ENCODE measurements at regions not wholly inside any gene's neighbourhood (a gene's known extent, or its start where the extent isn't known, plus 50 kb on each side); places are given as distances from the start of the nearest gene placed in this dataset.
"Not testable (repeated sequence)": the region's sequence is repeated elsewhere in the genome, so short reads cannot be mapped to it uniquely, and the experiment has no call there.

- intact Hi-C loops (cut with DNase I), result no loop called here
- ATAC-seq (ENCODE audit: poor library complexity) (no peak), DNase-seq (no peak)
Measured at GRCh38 chr16:26721290-26721689, 345.4 kb upstream of the C16orf82 start.

GRCh38 chr16:26721957-26722356, 344.8 kb upstream of the C16orf82 start:
- intact Hi-C loops (cut with DNase I); ATAC-seq (ENCODE audit: poor library complexity); DNase-seq: not testable (repeated sequence)

GRCh38 chr16:26724189-26724588, 342.5 kb upstream of the C16orf82 start:
- no peak for ATAC-seq (ENCODE audit: poor library complexity)
- no peak for DNase-seq
- intact Hi-C loops (cut with DNase I), result no loop called here

GRCh38 chr16:26727848-26728247, 338.9 kb upstream of the C16orf82 start:
- ATAC-seq (ENCODE audit: poor library complexity), result no peak
- no peak for DNase-seq

GRCh38 chr16:26729951-26730541, 336.7 kb upstream of the C16orf82 start:
- no peak for ATAC-seq (ENCODE audit: poor library complexity)
- no peak for DNase-seq
- intact Hi-C loops (cut with DNase I), result no loop called here

More at GRCh38 chr16:26727848-26728247, 338.9 kb upstream of the C16orf82 start:
- intact Hi-C loops (cut with DNase I), result no loop called here

- DNase-seq (no peak), ATAC-seq (ENCODE audit: poor library complexity) (no peak)
- intact Hi-C loops (cut with DNase I), result no loop called here
Measured at GRCh38 chr16:26731729-26732128, 335.0 kb upstream of the C16orf82 start.

- intact Hi-C loops (cut with DNase I), result no loop called here
- no peak for ATAC-seq (ENCODE audit: poor library complexity)
- no peak for DNase-seq
Measured at GRCh38 chr16:26733710-26734109, 333.0 kb upstream of the C16orf82 start.

- DNase-seq, result no peak
- intact Hi-C loops (cut with DNase I), result no loop called here
- ATAC-seq (ENCODE audit: poor library complexity), result no peak
Measured at GRCh38 chr16:26735521-26735920, 331.2 kb upstream of the C16orf82 start.

- DNase-seq (no peak), ATAC-seq (ENCODE audit: poor library complexity) (no peak)
- intact Hi-C loops (cut with DNase I), result no loop called here
Measured at GRCh38 chr16:26736084-26736483, 330.6 kb upstream of the C16orf82 start.

- ATAC-seq (ENCODE audit: poor library complexity), result no peak
- intact Hi-C loops (cut with DNase I), result no loop called here
- no peak for DNase-seq
Measured at GRCh38 chr16:26740771-26741170, 326.0 kb upstream of the C16orf82 start.

GRCh38 chr16:26742040-26742439, 324.7 kb upstream of the C16orf82 start:
- intact Hi-C loops (cut with DNase I), result no loop called here
- ATAC-seq (ENCODE audit: poor library complexity), result no peak
- DNase-seq, result no peak

GRCh38 chr16:26744430-26744829, 322.3 kb upstream of the C16orf82 start:
- intact Hi-C loops (cut with DNase I), result no loop called here
- DNase-seq (no peak), ATAC-seq (ENCODE audit: poor library complexity) (no peak)

- intact Hi-C loops (cut with DNase I), result no loop called here
- no peak for DNase-seq
- ATAC-seq (ENCODE audit: poor library complexity), result no peak
Measured at GRCh38 chr16:26747760-26748159, 319.0 kb upstream of the C16orf82 start.

GRCh38 chr16:26749072-26749471, 317.7 kb upstream of the C16orf82 start:
- ATAC-seq (ENCODE audit: poor library complexity) (no peak), DNase-seq (no peak)
- intact Hi-C loops (cut with DNase I), result no loop called here

- intact Hi-C loops (cut with DNase I), result no loop called here
- ATAC-seq (ENCODE audit: poor library complexity) (no peak), DNase-seq (no peak)
Measured at GRCh38 chr16:26752166-26752565, 314.6 kb upstream of the C16orf82 start.

GRCh38 chr16:26756633-26757032, 310.1 kb upstream of the C16orf82 start:
- intact Hi-C loops (cut with DNase I), result no loop called here
- ATAC-seq (ENCODE audit: poor library complexity), result no peak

GRCh38 chr16:26762594-26762993, 304.1 kb upstream of the C16orf82 start:
- no peak for DNase-seq
- intact Hi-C loops (cut with DNase I), result no loop called here
- no peak for ATAC-seq (ENCODE audit: poor library complexity)

More at GRCh38 chr16:26756633-26757032, 310.1 kb upstream of the C16orf82 start:
- DNase-seq, result no peak

GRCh38 chr16:26765087-26765486, 301.6 kb upstream of the C16orf82 start:
- intact Hi-C loops (cut with DNase I), result no loop called here
- DNase-seq (no peak), ATAC-seq (ENCODE audit: poor library complexity) (no peak)

GRCh38 chr16:26768385-26769010, 298.2 kb upstream of the C16orf82 start:
- intact Hi-C loops (cut with DNase I), result no loop called here

GRCh38 chr16:26770547-26770946, 296.2 kb upstream of the C16orf82 start:
- ATAC-seq (ENCODE audit: poor library complexity), result no peak
- intact Hi-C loops (cut with DNase I), result no loop called here
- DNase-seq, result no peak

More at GRCh38 chr16:26768385-26769010, 298.2 kb upstream of the C16orf82 start:
- ATAC-seq (ENCODE audit: poor library complexity) (no peak), DNase-seq (no peak)

GRCh38 chr16:26772503-26772902, 294.2 kb upstream of the C16orf82 start:
- ATAC-seq (ENCODE audit: poor library complexity) (no peak), DNase-seq (no peak)
- intact Hi-C loops (cut with DNase I), result no loop called here
